SK-N-SH (cell line): ENCODE measurements at regions not wholly inside any gene's neighbourhood (a gene's known extent, or its start where the extent isn't known, plus 50 kb on each side); places are given as distances from the start of the nearest gene placed in this dataset.

Experiments
- CTCF ChIA-PET: fragments of 300-600, 350-600 bp; formaldehyde crosslinking; extraction: SDS; loops from one replicate; lab custom pipeline; 2021; lab: Yijun Ruan, JAX
- POLR2A ChIA-PET: fragments of 350-600 bp; sonication (Branson Sonifier 250); formaldehyde crosslinking; extraction: SDS; loops from one replicate; lab custom pipeline; 2020; ENCODE audit warnings: antibody characterized with exemption, inconsistent platforms; lab: Yijun Ruan, JAX
- DNase-seq: peaks from one replicate; pipeline ENCODE4 v3.0.0; 2012
- H2AFZ ChIP-seq: fragments of 200-600 bp; sonication (generic); 2 replicates; pipeline ENCODE4 v1.8.1; 2016; ENCODE audit warnings: antibody characterized with exemption, mild to moderate bottlenecking, low read depth
- H3F3A ChIP-seq: fragments of 200-600 bp; sonication (generic); replicated peaks from 2 replicates; pipeline ENCODE3; 2016; ENCODE audit warnings: antibody characterized with exemption, mild to moderate bottlenecking; ENCODE audit not compliant: insufficient read depth
- H3K27ac ChIP-seq, 2 experiments: fragments of 200-500 bp in 1 of 2; fragments of 200-600 bp in 1 of 2; sonication (Bioruptor generic) in 1 of 2; sonication (generic), shearing (Covaris generic) in 1 of 2; 2 replicates each; pipeline versions ENCODE4 v1.5.1 to v1.6.1; 2014 to 2016; ENCODE audit warnings: low read depth in 2 of 2, inconsistent platforms in 1 of 2, low read length in 1 of 2, mild to moderate bottlenecking in 1 of 2, mixed read lengths in 1 of 2
- H3K27me3 ChIP-seq: fragments of 200-600 bp; sonication (generic), shearing (Covaris generic); 2 replicates; pipeline ENCODE4 v1.6.1; 2016; ENCODE audit warnings: mixed run types; ENCODE audit not compliant: insufficient read depth
- H3K36me3 ChIP-seq, 2 experiments: fragments of 200-500 bp in 1 of 2; fragments of 200-600 bp in 1 of 2; sonication (Bioruptor generic) in 1 of 2; sonication (generic) in 1 of 2; replicated peaks in 1 of 2; 2 replicates each; pipeline versions ENCODE3 to v1.5.1; 2014 to 2016; ENCODE audit warnings: low read length in 1 of 2, mild to moderate bottlenecking in 1 of 2; ENCODE audit not compliant: insufficient read depth in 2 of 2, control insufficient read depth in 1 of 2
- H3K4me1 ChIP-seq, 2 experiments: fragments of 200-500 bp in 1 of 2; fragments of 200-600 bp in 1 of 2; sonication (Bioruptor generic) in 1 of 2; sonication (generic), shearing (Covaris generic) in 1 of 2; 2 replicates each; pipeline versions ENCODE4 v1.5.1 to v1.6.1; 2014 to 2016; ENCODE audit warnings: low read depth in 1 of 2, low read length in 1 of 2, mixed run types in 1 of 2; ENCODE audit not compliant: insufficient read depth in 2 of 2, control insufficient read depth in 1 of 2
- H3K4me2 ChIP-seq: fragments of 200-600 bp; sonication (generic), shearing (Covaris generic); 2 replicates; pipeline ENCODE4 v1.6.1; 2017; ENCODE audit warnings: mixed run types
- H3K4me3 ChIP-seq, 2 experiments: fragments of 200-500 bp in 1 of 2; fragments of 200-600 bp in 1 of 2; sonication (Bioruptor generic) in 1 of 2; sonication (generic), shearing (Covaris generic) in 1 of 2; 2 replicates each; pipeline versions ENCODE4 v1.5.1 to v1.8.1; 2014 to 2016; ENCODE audit warnings: low read depth in 2 of 2, inconsistent platforms in 1 of 2, low read length in 1 of 2, mild to moderate bottlenecking in 1 of 2, mixed read lengths in 1 of 2, moderate library complexity in 1 of 2
- H3K79me2 ChIP-seq: fragments of 200-600 bp; sonication (generic); 2 replicates; pipeline ENCODE4 v1.8.1; 2017; ENCODE audit warnings: mild to moderate bottlenecking; ENCODE audit not compliant: insufficient read depth
- H3K9ac ChIP-seq: fragments of 200-600 bp; sonication (generic); 2 replicates; pipeline ENCODE4 v1.6.1; 2017; ENCODE audit warnings: mixed run types
- H3K9me2 ChIP-seq: fragments of 200-600 bp; sonication (generic); 2 replicates; pipeline ENCODE4 v1.6.1; 2017; ENCODE audit warnings: mixed run types
- H3K9me3 ChIP-seq: fragments of 200-600 bp; sonication (generic); 2 replicates; pipeline ENCODE4 v1.6.1; 2017; ENCODE audit warnings: mixed run types, mild to moderate bottlenecking, moderate library complexity
- H4K20me1 ChIP-seq: fragments of 200-600 bp; sonication (generic); 2 replicates; pipeline ENCODE4 v1.6.1; 2017; ENCODE audit warnings: mild to moderate bottlenecking, mixed run types; ENCODE audit not compliant: insufficient read depth
- CHD2 ChIP-seq: fragments of 150-350 bp; IDR thresholded peaks from 2 replicates; pipeline ENCODE4 v1.6.1; 2018; ENCODE audit warnings: low read length; ENCODE audit not compliant: partially characterized antibody
- EP300 ChIP-seq, 2 experiments: IDR thresholded peaks; 2 replicates each; pipeline versions ENCODE4 v1.4.0 to v1.6.1; 2012; ENCODE audit warnings: borderline replicate concordance in 1 of 2, low read depth in 1 of 2, low read length in 1 of 2
- FOSL2 ChIP-seq: IDR thresholded peaks from 2 replicates; pipeline ENCODE4 v1.4.0; 2012; ENCODE audit warnings: low read depth, mild to moderate bottlenecking, moderate library complexity, borderline replicate concordance
- FOXJ3 ChIP-seq: sonication (generic); formaldehyde crosslinking; IDR thresholded peaks from 2 replicates; pipeline ENCODE4 v1.5.1; 2020; ENCODE audit warnings: mild to moderate bottlenecking, missing genetic modification reagents
- FOXM1 ChIP-seq: IDR thresholded peaks from 2 replicates; pipeline ENCODE4 v1.4.0; 2012; ENCODE audit warnings: low read depth, mild to moderate bottlenecking
- JUND ChIP-seq: IDR thresholded peaks from 2 replicates; pipeline ENCODE4 v1.4.0; 2012
- MAX ChIP-seq: IDR thresholded peaks from 2 replicates; pipeline ENCODE4 v1.4.0; 2012; ENCODE audit warnings: low read depth
- MXI1 ChIP-seq: IDR thresholded peaks from 2 replicates; pipeline ENCODE4 v1.6.1; 2012; ENCODE audit warnings: mild to moderate bottlenecking, low read depth, low read length, improper control_type of control experiment
- NRF1 ChIP-seq: IDR thresholded peaks from 2 replicates; pipeline ENCODE4 v1.6.1; 2012; ENCODE audit warnings: low read depth, mild to moderate bottlenecking, low read length
- POLR2AphosphoS5 ChIP-seq: IDR thresholded peaks from 2 replicates; pipeline ENCODE4 v1.6.1; 2012; ENCODE audit warnings: low read depth, low read length
- REST ChIP-seq: IDR thresholded peaks from 2 replicates; pipeline ENCODE4 v1.6.1; 2012; ENCODE audit warnings: mild to moderate bottlenecking, low read depth, low read length, moderate library complexity
- SMC3 ChIP-seq: IDR thresholded peaks from 2 replicates; pipeline ENCODE4 v1.6.1; 2012; ENCODE audit warnings: low read depth, low read length, improper control_type of control experiment
- TCF12 ChIP-seq: IDR thresholded peaks from 2 replicates; pipeline ENCODE4 v1.4.0; 2012
- USF2 ChIP-seq: fragments of 150-350 bp; IDR thresholded peaks from 2 replicates; pipeline ENCODE4 v1.6.1; 2017; ENCODE audit warnings: antibody characterized with exemption, low read length, low read depth, borderline replicate concordance
- YY1 ChIP-seq: IDR thresholded peaks from 2 replicates; pipeline ENCODE4 v1.4.0; 2012; ENCODE audit warnings: low read depth, mild to moderate bottlenecking
- WGBS: methylation state at CpG from one replicate; pipeline ENCODE4 v1.1.6; 2017; ENCODE audit warnings: low lambda C conversion rate; 5-methylcytosine and 5-hydroxymethylcytosine counted together
- TF ChIP-seq, protein P1 (sequence below): IDR thresholded peaks from 2 replicates; pipeline ENCODE4; 2012
- TF ChIP-seq, protein P2 (sequence below): fragments of 200-600 bp; sonication (generic); IDR thresholded peaks from 2 replicates; pipeline ENCODE4 v1.6.1; 2017; ENCODE audit warnings: antibody characterized with exemption, mild to moderate bottlenecking, moderate library complexity
- TF ChIP-seq, protein P3 (sequence below): IDR thresholded peaks from 2 replicates; pipeline ENCODE4 v1.4.0; 2012; ENCODE audit warnings: low read depth, borderline replicate concordance

GRCh38 chr9:18046068-18046467, 427.9 kb upstream of the ADAMTSL1 start:
- no peaks in the 10 kb centered on the region for H4K20me1 ChIP-seq
- H3F3A ChIP-seq = no peaks in the 10 kb centered on the region
- no peaks in the 10 kb centered on the region for H3K79me2 ChIP-seq
- no peaks in the 10 kb centered on the region for H3K9me3 ChIP-seq
- H3K9ac ChIP-seq = no peak overlapping the region
- ChIA-PET CTCF (no interaction called here), POLR2A (no interaction called here)
- no peak for DNase-seq
- no peak overlapping the region for H3K4me2 ChIP-seq
- no peaks in the 10 kb centered on the region for H3K36me3 ChIP-seq
- H3K4me1 ChIP-seq = no peaks in the 10 kb centered on the region
- H3K9me2 ChIP-seq = peaks cover 3% of the 10 kb centered on the region; the same call in 1 of the 2 replicates
- no peak for TF ChIP-seq EP300 (IDR thresholded peaks at IDR 0.05; ENCODE audit: borderline replicate concordance in 1 of 2, low read depth in 1 of 2, low read length in 1 of 2)
- TF ChIP-seq MXI1 = no peak
- TF ChIP-seq FOSL2 = no peak
- no peak for TF ChIP-seq FOXM1
- TF ChIP-seq JUND = no peak
- no peak for TF ChIP-seq SMC3
- TF ChIP-seq, all 33 proteins: peak for 0
- H3K27ac ChIP-seq = no peak overlapping the region
- 5% methylated on average over 1 of the region's 1 CpG for WGBS
- no peak overlapping the region for H2AFZ ChIP-seq
- H3K4me3 ChIP-seq = no peak overlapping the region
- no peaks in the 10 kb centered on the region; the same call in 1 of the 2 replicates for H3K27me3 ChIP-seq

- POLR2A ChIA-PET = no interaction called here
- Histone ChIP-seq H3K27ac (no peak overlapping the region), H3K4me1 (no peaks in the 10 kb centered on the region), H3K4me2 (no peak overlapping the region), H3K27me3 (peaks cover 6% of the 10 kb centered on the region; the same call in 1 of the 2 replicates), H3F3A (no peaks in the 10 kb centered on the region), H3K9me2 (no peaks in the 10 kb centered on the region), H4K20me1 (no peaks in the 10 kb centered on the region), H3K9me3 (no peaks in the 10 kb centered on the region), H2AFZ (no peak overlapping the region), H3K4me3 (no peak overlapping the region), H3K36me3 (no peaks in the 10 kb centered on the region), H3K9ac (no peak overlapping the region), H3K79me2 (no peaks in the 10 kb centered on the region)
- WGBS = 3% methylated on average over 2 of the region's 2 CpGs
- CTCF ChIA-PET = interaction anchor here (1.2 kb wide), 1 partner anchor 240 kb away, joined by 3 read pairs; no protein-coding TSS in a partner anchor
- DNase-seq = no peak
- TF ChIP-seq, protein P1, sequence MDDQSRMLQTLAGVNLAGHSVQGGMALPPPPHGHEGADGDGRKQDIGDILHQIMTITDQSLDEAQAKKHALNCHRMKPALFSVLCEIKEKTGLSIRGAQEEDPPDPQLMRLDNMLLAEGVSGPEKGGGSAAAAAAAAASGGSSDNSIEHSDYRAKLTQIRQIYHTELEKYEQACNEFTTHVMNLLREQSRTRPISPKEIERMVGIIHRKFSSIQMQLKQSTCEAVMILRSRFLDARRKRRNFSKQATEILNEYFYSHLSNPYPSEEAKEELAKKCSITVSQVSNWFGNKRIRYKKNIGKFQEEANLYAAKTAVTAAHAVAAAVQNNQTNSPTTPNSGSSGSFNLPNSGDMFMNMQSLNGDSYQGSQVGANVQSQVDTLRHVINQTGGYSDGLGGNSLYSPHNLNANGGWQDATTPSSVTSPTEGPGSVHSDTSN = no peak
- TF ChIP-seq TCF12 = no peak
- TF ChIP-seq MXI1 = no peak
- no peak for TF ChIP-seq YY1
- TF ChIP-seq NRF1 = no peak
- TF ChIP-seq FOXM1 = no peak
- no peak for TF ChIP-seq EP300 (IDR thresholded peaks at IDR 0.05; ENCODE audit: borderline replicate concordance in 1 of 2, low read depth in 1 of 2, low read length in 1 of 2)
- TF ChIP-seq, protein P2, sequence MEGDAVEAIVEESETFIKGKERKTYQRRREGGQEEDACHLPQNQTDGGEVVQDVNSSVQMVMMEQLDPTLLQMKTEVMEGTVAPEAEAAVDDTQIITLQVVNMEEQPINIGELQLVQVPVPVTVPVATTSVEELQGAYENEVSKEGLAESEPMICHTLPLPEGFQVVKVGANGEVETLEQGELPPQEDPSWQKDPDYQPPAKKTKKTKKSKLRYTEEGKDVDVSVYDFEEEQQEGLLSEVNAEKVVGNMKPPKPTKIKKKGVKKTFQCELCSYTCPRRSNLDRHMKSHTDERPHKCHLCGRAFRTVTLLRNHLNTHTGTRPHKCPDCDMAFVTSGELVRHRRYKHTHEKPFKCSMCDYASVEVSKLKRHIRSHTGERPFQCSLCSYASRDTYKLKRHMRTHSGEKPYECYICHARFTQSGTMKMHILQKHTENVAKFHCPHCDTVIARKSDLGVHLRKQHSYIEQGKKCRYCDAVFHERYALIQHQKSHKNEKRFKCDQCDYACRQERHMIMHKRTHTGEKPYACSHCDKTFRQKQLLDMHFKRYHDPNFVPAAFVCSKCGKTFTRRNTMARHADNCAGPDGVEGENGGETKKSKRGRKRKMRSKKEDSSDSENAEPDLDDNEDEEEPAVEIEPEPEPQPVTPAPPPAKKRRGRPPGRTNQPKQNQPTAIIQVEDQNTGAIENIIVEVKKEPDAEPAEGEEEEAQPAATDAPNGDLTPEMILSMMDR = no peak
- TF ChIP-seq USF2 = no peak
- TF ChIP-seq MAX = no peak
- TF ChIP-seq SMC3 = no peak
- TF ChIP-seq REST = no peak
- TF ChIP-seq, protein P3, sequence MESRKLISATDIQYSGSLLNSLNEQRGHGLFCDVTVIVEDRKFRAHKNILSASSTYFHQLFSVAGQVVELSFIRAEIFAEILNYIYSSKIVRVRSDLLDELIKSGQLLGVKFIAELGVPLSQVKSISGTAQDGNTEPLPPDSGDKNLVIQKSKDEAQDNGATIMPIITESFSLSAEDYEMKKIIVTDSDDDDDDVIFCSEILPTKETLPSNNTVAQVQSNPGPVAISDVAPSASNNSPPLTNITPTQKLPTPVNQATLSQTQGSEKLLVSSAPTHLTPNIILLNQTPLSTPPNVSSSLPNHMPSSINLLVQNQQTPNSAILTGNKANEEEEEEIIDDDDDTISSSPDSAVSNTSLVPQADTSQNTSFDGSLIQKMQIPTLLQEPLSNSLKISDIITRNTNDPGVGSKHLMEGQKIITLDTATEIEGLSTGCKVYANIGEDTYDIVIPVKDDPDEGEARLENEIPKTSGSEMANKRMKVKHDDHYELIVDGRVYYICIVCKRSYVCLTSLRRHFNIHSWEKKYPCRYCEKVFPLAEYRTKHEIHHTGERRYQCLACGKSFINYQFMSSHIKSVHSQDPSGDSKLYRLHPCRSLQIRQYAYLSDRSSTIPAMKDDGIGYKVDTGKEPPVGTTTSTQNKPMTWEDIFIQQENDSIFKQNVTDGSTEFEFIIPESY = no peak
- TF ChIP-seq POLR2AphosphoS5 = no peak
- no peak for TF ChIP-seq FOSL2
- TF ChIP-seq FOXJ3 = no peak
- TF ChIP-seq CHD2 = no peak
Observed at GRCh38 chr9:18051638-18052037, 422.3 kb upstream of the ADAMTSL1 start.
